Stomach (tissue), 8 donors: ENCODE measurements at regions not wholly inside any gene's neighbourhood (a gene's known extent, or its start where the extent isn't known, plus 50 kb on each side); places are given as distances from the start of the nearest gene placed in this dataset.
"Not testable (repeated sequence)": the region's sequence is repeated elsewhere in the genome, so short reads cannot be mapped to it uniquely, and the experiment has no call there.

ENCODE experiments used
- DNase-seq, 2 donors: peaks; one replicate each; pipeline versions ENCODE4 v3.0.0 to v3.0.0-alpha.2; 2013 to 2019
- H3K27ac ChIP-seq, 5 donors: fragments of 200-600 bp in 4 of 5; sonication (generic) in 4 of 5; one replicate each; pipeline ENCODE4 v1.5.1; 2013 to 2019; ENCODE audit warnings: mild to moderate bottlenecking in 1 of 5, moderate library complexity in 1 of 5
- H3K27me3 ChIP-seq, 3 donors: fragments of 200-600 bp; sonication (generic); one replicate each; pipeline ENCODE4 v1.5.1; 2017 to 2019; ENCODE audit warnings: mixed run types in 1 of 3
- H3K36me3 ChIP-seq, 4 donors: fragments of 200-600 bp; sonication (generic); 1 replicate in 3 of 4; 2 replicates in 1 of 4; pipeline ENCODE4 v1.5.1; 2016 to 2019
- H3K4me1 ChIP-seq, 4 donors: fragments of 200-600 bp; sonication (generic); one replicate each; pipeline ENCODE4 v1.5.1; 2016 to 2019
- H3K4me3 ChIP-seq, 4 donors: fragments of 200-600 bp; sonication (generic) in 3 of 4; one replicate each; pipeline ENCODE4 v1.5.1; 2016 to 2019; ENCODE audit warnings: mild to moderate bottlenecking in 1 of 4
- H3K9me3 ChIP-seq, 4 donors: fragments of 200-600 bp; sonication (generic); one replicate each; pipeline ENCODE4 v1.5.1; 2016 to 2019
- EP300 ChIP-seq: sonication (generic); formaldehyde crosslinking; IDR thresholded peaks from one replicate; pipeline ENCODE4 v1.6.1; 2017; ENCODE audit warnings: antibody characterized with exemption
- POLR2A ChIP-seq, 4 donors: fragments of 450-650 bp; IDR thresholded peaks; one replicate each; pipeline ENCODE4 v1.6.1; 2016; ENCODE audit warnings: antibody characterized with exemption in 4 of 4, control low read depth in 2 of 4, mild to moderate bottlenecking in 1 of 4, moderate library complexity in 1 of 4
- POLR2AphosphoS5 ChIP-seq, 3 donors: sonication (generic); formaldehyde crosslinking; IDR thresholded peaks; one replicate each; pipeline ENCODE4 v1.6.1; 2016; ENCODE audit warnings: antibody characterized with exemption in 3 of 3
- WGBS, 5 donors: extraction: QIAGEN DNeasy Blood & Tissue Kit in 3 of 5; methylation state at CpG; one replicate each; pipeline versions ENCODE4 v1.1.5 to v1.1.7; 2013 to 2018; 5-methylcytosine and 5-hydroxymethylcytosine counted together
- intact Hi-C: fragments of 100-400 bp; cut with DNase I; formaldehyde crosslinking; loops from one replicate; pipeline ENCODE4 v1.15.1; 2023; ENCODE audit warnings: low total_unique reads
- TF ChIP-seq, protein P1 (sequence below), 7 experiments: fragments of 450-650 bp in 4 of 7; fragments of 200-600 bp in 3 of 7; sonication (generic) in 3 of 7; IDR thresholded peaks; one replicate each; pipeline ENCODE4 v1.5.1; 2016 to 2019; ENCODE audit warnings: antibody characterized with exemption in 7 of 7, control low read depth in 2 of 7, mild to moderate bottlenecking in 1 of 7
- donor health status: healthy with polysubstance abuse.
- donor health status: Bipolar disorder and iron deficiency.
- donor health status: healthy.

DNA sequence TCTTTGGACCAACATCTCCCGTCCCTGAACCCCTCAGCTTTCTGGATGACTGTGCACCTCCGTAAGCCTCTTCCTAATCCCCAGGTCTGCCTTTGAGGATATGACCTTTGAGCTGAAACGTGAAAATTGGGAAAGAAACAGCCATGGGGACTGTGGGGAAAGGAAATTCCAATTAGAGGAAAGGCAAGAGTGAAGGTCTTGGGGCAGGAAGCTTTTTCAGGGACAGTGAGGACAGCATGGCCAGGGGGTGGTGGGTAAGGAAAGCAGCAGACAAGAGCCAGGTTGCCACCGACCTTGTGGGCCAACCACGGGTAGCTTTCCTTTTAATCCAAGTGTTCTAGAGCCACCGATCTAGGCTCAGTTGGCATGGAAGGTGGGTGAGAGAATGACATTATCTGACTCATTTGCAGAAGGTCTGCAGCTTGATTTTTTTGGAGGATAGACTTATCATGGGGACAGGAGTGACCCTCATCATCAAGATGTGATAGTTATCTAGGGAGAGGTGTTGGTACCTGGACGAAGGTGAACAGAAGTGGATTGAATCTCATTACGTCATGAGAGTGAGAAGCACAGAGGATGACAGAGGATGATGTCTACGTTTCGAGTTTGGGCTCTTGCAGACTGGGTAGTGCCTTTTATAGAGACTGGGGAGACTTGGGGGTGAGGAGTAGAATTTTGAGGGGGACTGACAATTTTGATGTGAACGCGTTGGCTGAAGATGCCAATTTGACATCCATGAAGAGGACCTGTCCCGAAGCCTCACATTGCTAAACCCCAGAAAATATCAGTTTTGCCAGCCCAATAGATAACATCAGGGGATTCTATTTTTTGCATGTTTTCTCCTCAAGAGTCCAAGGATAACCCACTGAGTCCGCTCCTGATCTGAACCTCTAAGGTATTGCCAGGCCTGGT is 136.7 kb upstream of the PEG3 start:
- TF ChIP-seq EP300 (no peak), POLR2AphosphoS5 (IDR thresholded peaks at IDR 0.05) (no peak), POLR2A (IDR thresholded peaks at IDR 0.05) (no peak)
- TF ChIP-seq, protein P1, sequence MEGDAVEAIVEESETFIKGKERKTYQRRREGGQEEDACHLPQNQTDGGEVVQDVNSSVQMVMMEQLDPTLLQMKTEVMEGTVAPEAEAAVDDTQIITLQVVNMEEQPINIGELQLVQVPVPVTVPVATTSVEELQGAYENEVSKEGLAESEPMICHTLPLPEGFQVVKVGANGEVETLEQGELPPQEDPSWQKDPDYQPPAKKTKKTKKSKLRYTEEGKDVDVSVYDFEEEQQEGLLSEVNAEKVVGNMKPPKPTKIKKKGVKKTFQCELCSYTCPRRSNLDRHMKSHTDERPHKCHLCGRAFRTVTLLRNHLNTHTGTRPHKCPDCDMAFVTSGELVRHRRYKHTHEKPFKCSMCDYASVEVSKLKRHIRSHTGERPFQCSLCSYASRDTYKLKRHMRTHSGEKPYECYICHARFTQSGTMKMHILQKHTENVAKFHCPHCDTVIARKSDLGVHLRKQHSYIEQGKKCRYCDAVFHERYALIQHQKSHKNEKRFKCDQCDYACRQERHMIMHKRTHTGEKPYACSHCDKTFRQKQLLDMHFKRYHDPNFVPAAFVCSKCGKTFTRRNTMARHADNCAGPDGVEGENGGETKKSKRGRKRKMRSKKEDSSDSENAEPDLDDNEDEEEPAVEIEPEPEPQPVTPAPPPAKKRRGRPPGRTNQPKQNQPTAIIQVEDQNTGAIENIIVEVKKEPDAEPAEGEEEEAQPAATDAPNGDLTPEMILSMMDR (IDR thresholded peaks at IDR 0.05): no peak
- Histone ChIP-seq H3K4me1 (peaks cover 0 to 3% (median 0%) of the 10 kb centered on the region in 4 donors), H3K4me3 (no peak overlapping the region), H3K27me3 (peaks cover 0 to 4% (median 0%) of the 10 kb centered on the region in 3 donors), H3K27ac (no peak overlapping the region), H3K9me3 (peaks cover 0 to 91% (median 51%) of the 10 kb centered on the region in 4 donors), H3K36me3 (no peaks in the 10 kb centered on the region)
- intact Hi-C loops: no loop called here
- DNase-seq: no peak
- 79 to 89% (median 83%) methylated on average over 14 of the region's 14 CpGs for WGBS, 5 donors

DNA sequence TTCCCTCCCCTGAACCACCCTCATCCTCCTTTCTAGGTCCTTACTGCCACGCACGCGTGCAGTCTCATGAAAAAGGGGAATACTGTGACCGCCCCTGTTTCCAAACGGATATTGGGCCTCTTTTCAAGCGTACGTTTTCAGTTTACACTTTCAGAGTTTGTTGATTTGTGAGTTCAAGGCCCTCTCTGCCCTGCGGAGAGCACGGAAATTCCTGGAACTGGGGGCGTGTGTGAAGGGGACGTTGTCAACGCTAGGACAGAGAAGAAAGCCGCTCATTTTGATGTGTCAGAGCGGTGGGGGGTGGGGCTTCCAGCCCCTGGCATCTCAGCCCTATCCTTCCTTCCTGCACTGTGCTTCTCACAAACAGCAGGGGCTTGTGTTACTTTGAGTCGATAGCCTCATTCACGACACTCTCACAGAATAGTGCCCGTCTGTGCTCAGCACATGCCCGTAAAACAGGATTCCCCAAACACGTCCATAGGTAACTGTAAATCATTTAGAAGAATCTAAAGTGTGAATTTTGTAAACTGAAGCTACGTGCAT is 137.6 kb upstream of the PEG3 start:
- 41 to 51% (median 48%) methylated on average over 20 of the region's 20 CpGs for WGBS, 5 donors
- Histone ChIP-seq H3K9me3 (peaks cover 0 to 89% (median 52%) of the 10 kb centered on the region in 4 donors), H3K4me1 (no peaks in the 10 kb centered on the region), H3K27ac (no peak overlapping the region), H3K27me3 (peaks cover 0 to 4% (median 0%) of the 10 kb centered on the region in 3 donors), H3K36me3 (no peaks in the 10 kb centered on the region), H3K4me3 (no peak overlapping the region)
- intact Hi-C loops: no loop called here
- no peak for TF ChIP-seq POLR2A (IDR thresholded peaks at IDR 0.05)
- no peak for TF ChIP-seq EP300
- no peak for DNase-seq

DNA sequence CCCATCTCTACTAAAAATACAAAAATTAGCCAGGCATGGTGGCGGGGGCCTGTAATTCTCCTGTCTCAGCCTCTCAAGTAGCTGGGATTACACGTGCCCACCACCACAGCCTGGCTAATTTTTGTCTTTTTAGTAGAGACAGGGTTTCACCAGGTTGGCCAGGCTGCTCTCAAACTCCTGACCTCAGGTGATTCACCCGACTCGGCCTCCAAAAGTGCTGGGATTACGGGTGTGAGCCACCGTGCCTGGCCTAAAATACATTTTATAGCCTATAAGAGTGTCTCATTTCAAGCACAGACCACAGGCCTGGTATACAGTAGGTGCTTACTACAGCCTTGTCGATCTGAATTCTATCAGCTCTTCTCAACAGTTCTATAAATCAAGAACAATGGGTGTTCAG is 139.5 kb upstream of the USP29 start:
- H3K36me3 ChIP-seq, intact Hi-C loops, H3K4me3 ChIP-seq, H3K27me3 ChIP-seq, H3K27ac ChIP-seq, H3K4me1 ChIP-seq, DNase-seq: not testable (repeated sequence)
- WGBS, 5 donors: 91 to 95% (median 93%) methylated on average over 6 to 7 of the region's 7 CpGs
- H3K9me3 ChIP-seq: peaks cover 0 to 90% (median 58%) of the 10 kb centered on the region in 4 donors

DNA sequence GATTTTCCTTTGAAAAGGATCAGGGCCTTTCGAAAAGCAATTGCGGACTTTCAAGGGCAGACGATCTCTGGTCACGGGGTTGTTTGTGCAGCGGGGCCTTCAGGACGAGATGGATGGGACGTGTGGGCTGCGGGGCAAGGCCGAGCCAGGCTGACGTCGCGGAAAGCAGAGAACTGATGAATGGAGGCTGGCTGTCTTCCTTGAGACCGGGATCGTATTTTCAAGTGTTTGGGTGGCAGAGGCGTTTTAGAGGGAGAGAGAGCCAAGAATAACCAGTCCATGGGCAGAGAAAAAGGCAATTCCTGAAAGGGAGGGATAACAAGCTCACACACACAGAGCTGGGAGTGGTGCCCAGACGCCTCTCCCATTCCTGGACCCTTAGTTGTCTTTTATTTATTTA is 138.9 kb upstream of the USP29 start:
- Histone ChIP-seq H3K4me3 (no peak overlapping the region), H3K36me3 (no peaks in the 10 kb centered on the region), H3K27ac (no peak overlapping the region), H3K27me3 (no peaks in the 10 kb centered on the region), H3K9me3 (peaks cover 0 to 96% (median 63%) of the 10 kb centered on the region in 4 donors), H3K4me1 (no peaks in the 10 kb centered on the region)
- peak in 1 of 2 donors; percentile 79 for DNase-seq
- WGBS, 5 donors: 27 to 46% (median 39%) methylated on average over 16 of the region's 16 CpGs
- TF ChIP-seq POLR2A (IDR thresholded peaks at IDR 0.05) (no peak), POLR2AphosphoS5 (IDR thresholded peaks at IDR 0.05) (no peak), EP300 (no peak)
- TF ChIP-seq, protein P1 (IDR thresholded peaks at IDR 0.05): no peak
- intact Hi-C loops: no loop called here

DNA sequence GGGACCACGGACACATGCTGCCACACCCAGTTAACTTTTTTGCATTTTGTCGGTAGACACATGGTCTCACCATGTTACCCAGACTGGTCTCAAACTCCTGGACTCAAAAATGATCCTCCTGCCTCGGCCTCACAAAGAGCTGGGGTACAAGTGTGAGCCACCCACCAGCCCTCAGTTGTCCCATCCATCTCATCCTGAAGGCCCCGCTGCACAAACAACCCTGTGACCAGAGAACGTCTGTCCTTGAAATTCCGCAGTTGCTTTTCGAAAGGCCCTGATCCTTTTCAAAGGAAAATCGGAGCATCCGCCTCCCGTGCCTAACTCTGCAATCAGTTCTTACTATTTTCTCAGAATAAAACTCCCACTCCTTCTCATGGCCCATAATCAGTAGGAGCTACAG is 138.3 kb upstream of the USP29 start:
- H3K4me1 ChIP-seq, H3K4me3 ChIP-seq, DNase-seq, H3K27me3 ChIP-seq, H3K27ac ChIP-seq, H3K36me3 ChIP-seq, intact Hi-C loops: not testable (repeated sequence)
- WGBS, 5 donors: 80 to 85% (median 82%) methylated on average over 10 of the region's 10 CpGs
- peaks cover 0 to 96% (median 66%) of the 10 kb centered on the region in 4 donors for H3K9me3 ChIP-seq

DNA sequence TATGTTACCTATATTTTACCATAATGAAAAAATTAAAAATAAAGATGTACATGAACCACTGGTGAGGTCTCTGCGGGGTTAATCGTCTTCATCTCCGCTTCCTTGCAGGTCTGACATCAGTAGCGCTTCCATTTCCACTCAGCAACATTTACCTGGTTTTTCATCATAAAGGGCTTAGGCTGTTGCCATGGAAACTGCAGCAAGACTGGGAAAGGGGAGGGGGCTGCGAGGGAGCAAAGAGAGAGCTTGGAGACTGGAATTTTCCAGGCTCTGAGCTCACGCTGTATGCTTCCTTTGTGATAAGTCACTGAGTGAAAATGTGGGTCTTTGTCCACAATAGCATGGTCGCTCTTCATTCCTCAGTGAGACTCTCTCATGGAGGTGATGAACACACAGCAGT is 136.6 kb upstream of the USP29 start:
- no peak for DNase-seq
- 27 to 49% (median 38%) methylated on average over 7 of the region's 7 CpGs for WGBS, 5 donors
- Histone ChIP-seq H3K27me3 (peaks cover 0 to 6% (median 0%) of the 10 kb centered on the region in 3 donors), H3K4me1 (no peaks in the 10 kb centered on the region), H3K9me3 (peaks cover 0 to 94% (median 68%) of the 10 kb centered on the region in 4 donors), H3K4me3 (no peak overlapping the region), H3K36me3 (no peaks in the 10 kb centered on the region), H3K27ac (no peak overlapping the region)
- TF ChIP-seq POLR2A (IDR thresholded peaks at IDR 0.05): no peak
- TF ChIP-seq POLR2AphosphoS5 (IDR thresholded peaks at IDR 0.05): no peak
- TF ChIP-seq, protein P1 (IDR thresholded peaks at IDR 0.05): no peak
- no peak for TF ChIP-seq EP300
- intact Hi-C loops: no loop called here
